SU-DHL-6 (cell line): ENCODE measurements at regions not wholly inside any gene's neighbourhood (a gene's known extent, or its start where the extent isn't known, plus 50 kb on each side); places are given as distances from the start of the nearest gene placed in this dataset.

Experiments used
- EZH2phosphoT487 ChIP-seq: fragments of 200-600 bp; sonication (generic), shearing (Covaris generic); conservative IDR thresholded peaks from 2 replicates; pipeline ENCODE4 v1.6.1; 2018; ENCODE audit warnings: mild to moderate bottlenecking, antibody characterized with exemption, low read length, moderate library complexity, mixed read lengths
- TF ChIP-seq, protein P1 (sequence below): fragments of 200-600 bp; sonication (generic); IDR thresholded peaks from one replicate; pipeline ENCODE4 v1.5.1; 2017; ENCODE audit warnings: antibody characterized with exemption, mild to moderate bottlenecking, low read length, moderate library complexity; ENCODE audit not compliant: insufficient read depth, poor library complexity, severe bottlenecking

- TF ChIP-seq, protein P1, sequence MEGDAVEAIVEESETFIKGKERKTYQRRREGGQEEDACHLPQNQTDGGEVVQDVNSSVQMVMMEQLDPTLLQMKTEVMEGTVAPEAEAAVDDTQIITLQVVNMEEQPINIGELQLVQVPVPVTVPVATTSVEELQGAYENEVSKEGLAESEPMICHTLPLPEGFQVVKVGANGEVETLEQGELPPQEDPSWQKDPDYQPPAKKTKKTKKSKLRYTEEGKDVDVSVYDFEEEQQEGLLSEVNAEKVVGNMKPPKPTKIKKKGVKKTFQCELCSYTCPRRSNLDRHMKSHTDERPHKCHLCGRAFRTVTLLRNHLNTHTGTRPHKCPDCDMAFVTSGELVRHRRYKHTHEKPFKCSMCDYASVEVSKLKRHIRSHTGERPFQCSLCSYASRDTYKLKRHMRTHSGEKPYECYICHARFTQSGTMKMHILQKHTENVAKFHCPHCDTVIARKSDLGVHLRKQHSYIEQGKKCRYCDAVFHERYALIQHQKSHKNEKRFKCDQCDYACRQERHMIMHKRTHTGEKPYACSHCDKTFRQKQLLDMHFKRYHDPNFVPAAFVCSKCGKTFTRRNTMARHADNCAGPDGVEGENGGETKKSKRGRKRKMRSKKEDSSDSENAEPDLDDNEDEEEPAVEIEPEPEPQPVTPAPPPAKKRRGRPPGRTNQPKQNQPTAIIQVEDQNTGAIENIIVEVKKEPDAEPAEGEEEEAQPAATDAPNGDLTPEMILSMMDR: no peak
- TF ChIP-seq EZH2phosphoT487: no peak
Measured at GRCh38 chr16:65274566-65274965, 152.7 kb upstream of the CDH11 start.
